Activated CD4-positive, alpha-beta T cell treated with anti-CD3 and anti-CD28 coated beads for 36 hours (primary cell): ENCODE measurements at regions not wholly inside any gene's neighbourhood (a gene's known extent, or its start where the extent isn't known, plus 50 kb on each side); places are given as distances from the start of the nearest gene placed in this dataset.
A peak's percentile ranks its signal among the peaks of the same experiment; 100 is the strongest.

ENCODE experiments used
- ATAC-seq: fragments of 200-7000 bp; cut with Tn5 transposase; one replicate; pipeline ENCODE4 v1.10.0; 2021; ENCODE audit warnings: mild to moderate bottlenecking, moderate library complexity
- CTCF ChIA-PET: fragments of 350-600 bp; sonication (Branson Sonifier 250); formaldehyde crosslinking; loops from one replicate; lab custom pipeline; 2021; ENCODE audit warnings: antibody characterized with exemption; lab: Charles Lee
- POLR2A ChIA-PET: fragments of 350-600 bp; sonication (Branson Sonifier 250); formaldehyde crosslinking; loops from one replicate; lab custom pipeline; 2021; ENCODE audit warnings: antibody characterized with exemption, inconsistent platforms; lab: Charles Lee
- DNase-seq: peaks from one replicate; pipeline ENCODE4 v3.0.0-alpha.2; 2020
- H3K27ac Mint-ChIP-seq: one replicate; pipeline ENCODE4 v1.8.0; 2021; ENCODE audit warnings: mixed read lengths
- H3K27me3 Mint-ChIP-seq: one replicate; pipeline ENCODE4 v1.8.0; 2021; ENCODE audit warnings: mixed read lengths
- H3K36me3 Mint-ChIP-seq: one replicate; pipeline ENCODE4 v1.8.0; 2021; ENCODE audit warnings: low read depth, mixed read lengths
- H3K4me1 Mint-ChIP-seq: one replicate; pipeline ENCODE4 v1.8.0; 2021; ENCODE audit warnings: mixed read lengths
- H3K4me3 Mint-ChIP-seq: one replicate; pipeline ENCODE4 v1.8.0; 2021; ENCODE audit warnings: mild to moderate bottlenecking, moderate library complexity, mixed read lengths
- H3K9me3 Mint-ChIP-seq: one replicate; pipeline ENCODE4 v1.8.0; 2021; ENCODE audit warnings: low read depth, mixed read lengths
- intact Hi-C, 2 experiments: fragments of 100-400 bp; cut with DNase I in 1 of 2; cut with micrococcal nuclease in 1 of 2; formaldehyde crosslinking; loops; one replicate each; pipeline versions ENCODE4 v1.14.2 to v1.15.1; 2022 to 2024; cut with DNase I, micrococcal nuclease

GRCh38 chr6:169999367-169999766 lies 247.9 kb downstream of the ERMARD start:
- Mint-ChIP-seq H3K27me3 (peaks cover 1% of the 10 kb centered on the region), H3K27ac (no peak overlapping the region), H3K9me3 (peaks cover 22% of the 10 kb centered on the region), H3K36me3 (peaks cover 9% of the 10 kb centered on the region), H3K4me3 (no peak overlapping the region), H3K4me1 (peaks cover 4% of the 10 kb centered on the region)
- ATAC-seq = no peak
- ChIA-PET POLR2A (no interaction called here), CTCF (interaction anchor here (1.3 kb wide), 1 partner anchor 9 kb away, joined by 3 read pairs; no protein-coding TSS in a partner anchor)
- intact Hi-C loops = no loop called here
- DNase-seq = no peak

- ATAC-seq = no peak
- Mint-ChIP-seq H3K4me3 (no peak overlapping the region), H3K4me1 (peaks cover 4% of the 10 kb centered on the region), H3K36me3 (peaks cover 5% of the 10 kb centered on the region), H3K9me3 (peaks cover 17% of the 10 kb centered on the region), H3K27ac (no peak overlapping the region), H3K27me3 (peaks cover 1% of the 10 kb centered on the region)
- intact Hi-C loops = no loop called here
- CTCF ChIA-PET = interaction anchor here (0.7 to 1.3 kb wide), 2 partner anchors 8 to 770 kb away, joined by 3 read pairs; no protein-coding TSS in a partner anchor
- POLR2A ChIA-PET = no interaction called here
- no peak for DNase-seq
These were observed 247.0 kb downstream of the ERMARD start for GRCh38 chr6:169998457-169998856.

- Mint-ChIP-seq H3K36me3 (peaks cover 5% of the 10 kb centered on the region), H3K27ac (no peak overlapping the region), H3K27me3 (peaks cover 1% of the 10 kb centered on the region), H3K4me1 (peaks cover 4% of the 10 kb centered on the region), H3K9me3 (peaks cover 11% of the 10 kb centered on the region), H3K4me3 (no peak overlapping the region)
- intact Hi-C loops = no loop called here
- DNase-seq = no peak
- ATAC-seq = no peak
- ChIA-PET POLR2A (no interaction called here), CTCF (interaction anchor here (0.7 kb wide), 1 partner anchor 130 kb away, joined by 3 read pairs; no protein-coding TSS in a partner anchor)
These were observed 246.5 kb downstream of the ERMARD start for GRCh38 chr6:169997930-169998218.

GRCh38 chr6:169997187-169997929 lies 245.9 kb downstream of the ERMARD start:
- Mint-ChIP-seq H3K9me3 (peaks cover 9% of the 10 kb centered on the region), H3K27me3 (peaks cover 1% of the 10 kb centered on the region), H3K27ac (no peak overlapping the region), H3K4me3 (no peak overlapping the region), H3K4me1 (peaks cover 7% of the 10 kb centered on the region), H3K36me3 (peaks cover 4% of the 10 kb centered on the region)
- intact Hi-C loops = no loop called here
- DNase-seq (no peak), ATAC-seq (no peak)
- CTCF ChIA-PET = interaction anchor here (0.7 kb wide), 1 partner anchor 130 kb away, joined by 3 read pairs; no protein-coding TSS in a partner anchor
- POLR2A ChIA-PET = no interaction called here

- intact Hi-C loops = no loop called here
- CTCF ChIA-PET = no interaction called here
These were observed 245.1 kb downstream of the ERMARD start for GRCh38 chr6:169996378-169997051.

GRCh38 chr6:169994739-169995138 lies 243.3 kb downstream of the ERMARD start:
- CTCF ChIA-PET = no interaction called here
- no peaks in the 10 kb centered on the region for H3K27me3 Mint-ChIP-seq
- no peak for ATAC-seq
- H3K36me3 Mint-ChIP-seq = no peaks in the 10 kb centered on the region
- intact Hi-C loops = loop anchor here in 1 of 2 experiments (5.0 kb wide), 2 partner anchors 162 to 298 kb away; partner anchors contain the start of gene DLL1
- POLR2A ChIA-PET = no interaction called here
- no peak overlapping the region for H3K27ac Mint-ChIP-seq
- peaks cover 31% of the 10 kb centered on the region for H3K4me1 Mint-ChIP-seq
- no peaks in the 10 kb centered on the region for H3K9me3 Mint-ChIP-seq
- H3K4me3 Mint-ChIP-seq = no peak overlapping the region
- DNase-seq = no peak

More at GRCh38 chr6:169996378-169997051, 245.1 kb downstream of the ERMARD start:
- H3K27ac Mint-ChIP-seq = no peak overlapping the region
- DNase-seq = no peak
- H3K27me3 Mint-ChIP-seq = peaks cover 1% of the 10 kb centered on the region
- H3K36me3 Mint-ChIP-seq = no peaks in the 10 kb centered on the region
- peaks cover 5% of the 10 kb centered on the region for H3K9me3 Mint-ChIP-seq
- POLR2A ChIA-PET = no interaction called here
- ATAC-seq = no peak
- H3K4me1 Mint-ChIP-seq = peaks cover 15% of the 10 kb centered on the region
- no peak overlapping the region for H3K4me3 Mint-ChIP-seq

GRCh38 chr6:169993861-169994481 lies 242.5 kb downstream of the ERMARD start:
- no peaks in the 10 kb centered on the region for H3K9me3 Mint-ChIP-seq
- CTCF ChIA-PET = interaction anchor here (0.5 kb wide), 1 partner anchor 17 kb away, joined by 3 read pairs; no protein-coding TSS in a partner anchor
- H3K27ac Mint-ChIP-seq = peak overlapping the region; percentile 22
- no peak for DNase-seq
- H3K4me1 Mint-ChIP-seq = peaks cover 37% of the 10 kb centered on the region
- H3K27me3 Mint-ChIP-seq = no peaks in the 10 kb centered on the region
- POLR2A ChIA-PET = no interaction called here
- no peak overlapping the region for H3K4me3 Mint-ChIP-seq
- intact Hi-C loops = loop anchor here in 1 of 2 experiments (5.0 kb wide), 2 partner anchors 162 to 298 kb away; partner anchors contain the start of gene DLL1
- no peaks in the 10 kb centered on the region for H3K36me3 Mint-ChIP-seq
- no peak for ATAC-seq

GRCh38 chr6:169991913-169992312 lies 240.5 kb downstream of the ERMARD start:
- ATAC-seq = no peak
- no peaks in the 10 kb centered on the region for H3K9me3 Mint-ChIP-seq
- ChIA-PET POLR2A (no interaction called here), CTCF (interaction anchor here (0.6 kb wide), 1 partner anchor 187 kb away, joined by 3 read pairs; no protein-coding TSS in a partner anchor)
- H3K4me3 Mint-ChIP-seq = no peak overlapping the region
- H3K27ac Mint-ChIP-seq = peak overlapping the region; percentile 58
- DNase-seq = no peak
- H3K36me3 Mint-ChIP-seq = no peaks in the 10 kb centered on the region
- no peaks in the 10 kb centered on the region for H3K27me3 Mint-ChIP-seq
- intact Hi-C loops = loop anchor here in 1 of 2 experiments (5.0 kb wide), 2 partner anchors 160 to 300 kb away; partner anchors contain the start of gene DLL1
- peaks cover 35% of the 10 kb centered on the region for H3K4me1 Mint-ChIP-seq

GRCh38 chr6:169991031-169991390 lies 239.6 kb downstream of the ERMARD start:
- CTCF ChIA-PET = interaction anchor here (0.6 to 1.1 kb wide), 2 partner anchors 159 to 186 kb away, joined by 3 read pairs; no protein-coding TSS in a partner anchor
- intact Hi-C loops = loop anchor here in 1 of 2 experiments (5.0 kb wide), 2 partner anchors 159 to 301 kb away; partner anchors contain the start of gene DLL1

GRCh38 chr6:169990095-169991030 lies 238.9 kb downstream of the ERMARD start:
- CTCF ChIA-PET = interaction anchor here (0.6 to 1.2 kb wide), 6 partner anchors 9 to 528 kb away, joined by 3 read pairs; no protein-coding TSS in a partner anchor
- intact Hi-C loops = loop anchor here in 1 of 2 experiments (1.0 to 5.0 kb wide), 3 partner anchors 158 to 302 kb away; partner anchors contain the start of genes C6orf120, DLL1 and WDR27

More at GRCh38 chr6:169991031-169991390, 239.6 kb downstream of the ERMARD start:
- no peak for ATAC-seq
- Mint-ChIP-seq H3K9me3 (no peaks in the 10 kb centered on the region), H3K4me1 (peaks cover 35% of the 10 kb centered on the region), H3K27me3 (no peaks in the 10 kb centered on the region), H3K27ac (peak overlapping the region; percentile 91), H3K36me3 (no peaks in the 10 kb centered on the region), H3K4me3 (no peak overlapping the region)
- POLR2A ChIA-PET = no interaction called here
- DNase-seq = no peak

More at GRCh38 chr6:169990095-169991030, 238.9 kb downstream of the ERMARD start:
- peak; percentile 92 for ATAC-seq
- Mint-ChIP-seq H3K4me3 (peak overlapping the region; percentile 58), H3K27ac (peak overlapping the region; percentile 91), H3K9me3 (no peaks in the 10 kb centered on the region), H3K27me3 (no peaks in the 10 kb centered on the region), H3K4me1 (peaks cover 33% of the 10 kb centered on the region), H3K36me3 (no peaks in the 10 kb centered on the region)
- DNase-seq = peak; percentile 88
- POLR2A ChIA-PET = interaction anchor here (0.6 to 1.2 kb wide), 2 partner anchors 27 to 35 kb away, joined by 3 read pairs; no protein-coding TSS in a partner anchor
